Left renal cortex interstitium (tissue), 4 donors: ENCODE measurements at regions not wholly inside any gene's neighbourhood (a gene's known extent, or its start where the extent isn't known, plus 50 kb on each side); places are given as distances from the start of the nearest gene placed in this dataset.

Experiments
- DNase-seq, 4 donors: peaks; one replicate each; pipeline ENCODE4 v3.0.0-alpha.2; 2013; ENCODE audit warnings: low read depth in 4 of 4, low spot score in 2 of 4, missing footprints in 1 of 4

DNA sequence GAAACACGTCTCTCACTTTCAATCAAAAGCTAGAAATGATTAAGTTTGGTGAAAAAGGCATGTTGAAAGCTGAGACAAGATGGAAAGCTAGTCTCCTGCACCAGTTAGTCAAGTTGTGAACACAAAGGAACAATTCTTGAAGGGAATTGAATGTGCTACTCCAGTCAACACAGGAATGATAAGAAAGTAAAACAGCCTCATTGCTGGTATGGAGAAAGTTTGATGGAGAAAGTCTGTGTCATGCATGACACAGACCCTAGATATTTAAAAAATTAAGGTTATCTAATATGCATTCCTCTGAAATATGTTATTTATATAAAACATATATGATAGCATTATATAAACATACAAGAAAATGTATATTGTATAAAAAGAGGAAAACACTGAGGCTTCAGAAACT is 699.4 kb upstream of the FZD8 start:
- no peak for DNase-seq

DNA sequence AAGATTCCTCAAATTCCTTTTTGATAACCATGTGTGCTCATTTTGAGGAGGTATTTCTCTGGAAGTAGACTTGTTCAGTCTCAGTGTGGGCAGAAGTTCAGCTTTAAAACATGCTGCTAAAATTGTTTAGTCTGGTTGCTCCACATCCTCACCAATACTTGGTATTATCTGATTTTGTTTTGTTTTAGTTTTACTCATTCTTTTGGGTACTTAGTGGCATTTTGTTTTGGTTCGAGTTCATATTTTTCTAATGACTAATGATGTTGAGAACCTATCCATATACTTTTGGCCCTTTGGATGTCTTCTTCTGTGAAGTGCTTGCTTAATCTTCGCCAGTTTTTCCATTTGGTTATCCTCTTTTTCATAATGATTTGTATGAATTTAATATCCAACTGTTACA is 694.2 kb upstream of the FZD8 start:
- DNase-seq = no peak

DNA sequence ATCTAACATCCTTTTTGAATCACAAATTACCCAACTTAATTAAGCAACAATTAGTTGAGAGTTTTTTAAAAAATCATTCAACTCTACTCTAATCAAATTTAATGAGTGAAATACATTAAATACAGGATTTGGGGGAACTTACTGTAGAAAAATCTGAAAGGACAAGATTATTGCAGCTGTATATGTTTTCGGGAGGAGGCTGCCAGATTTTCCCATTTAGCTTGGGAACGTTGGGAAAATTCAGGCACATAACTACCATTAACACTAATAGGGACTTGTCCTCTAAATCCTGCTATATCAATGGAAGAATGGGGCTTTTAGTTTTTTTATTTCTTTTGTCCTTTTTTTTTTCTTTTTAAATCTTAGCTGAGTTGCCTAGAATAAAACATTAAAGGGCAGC is 691.4 kb upstream of the FZD8 start:
- no peak for DNase-seq

DNA sequence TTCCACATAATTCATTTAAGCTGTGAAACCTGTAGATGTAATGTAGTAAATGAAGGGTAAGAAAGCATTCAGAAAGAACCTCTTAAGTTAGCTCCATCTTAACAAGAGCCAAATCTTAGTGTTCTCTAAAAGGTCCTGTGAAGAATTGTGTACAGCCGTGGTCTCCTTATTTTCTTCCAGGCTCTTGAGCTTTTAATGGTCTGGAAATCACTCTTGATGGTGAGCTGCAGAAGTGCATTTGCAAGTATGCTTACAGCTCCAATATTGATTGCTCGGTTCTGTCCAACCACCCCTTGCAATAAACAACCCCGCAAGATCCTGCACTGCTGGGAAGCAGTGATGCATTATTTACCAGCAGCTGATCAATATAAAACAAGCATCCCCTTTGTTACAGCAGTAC is 690.8 kb upstream of the FZD8 start:
- no peak for DNase-seq

DNA sequence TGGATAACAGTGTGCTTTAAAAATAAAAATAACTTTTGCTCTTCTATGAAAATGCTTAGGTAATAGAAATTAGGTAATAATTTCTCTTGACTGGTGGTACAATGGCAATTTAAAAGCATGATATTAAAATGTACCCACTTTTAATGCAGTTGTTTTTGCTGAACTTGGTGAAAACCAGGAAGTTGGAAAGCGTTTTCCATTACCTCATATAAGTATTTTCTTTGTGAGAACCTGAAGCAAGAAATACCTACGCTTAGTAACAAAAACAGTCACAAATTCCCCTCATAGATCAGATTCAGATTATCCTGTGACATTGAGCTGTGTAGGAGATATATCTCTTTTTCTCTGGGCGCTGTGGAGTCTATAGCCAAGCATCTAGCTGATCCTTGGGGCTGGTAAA is 689.0 kb upstream of the FZD8 start:
- DNase-seq = no peak

GRCh38 chr10:36325815-36326214 is 683.7 kb upstream of the FZD8 start:
- no peak for DNase-seq

DNA sequence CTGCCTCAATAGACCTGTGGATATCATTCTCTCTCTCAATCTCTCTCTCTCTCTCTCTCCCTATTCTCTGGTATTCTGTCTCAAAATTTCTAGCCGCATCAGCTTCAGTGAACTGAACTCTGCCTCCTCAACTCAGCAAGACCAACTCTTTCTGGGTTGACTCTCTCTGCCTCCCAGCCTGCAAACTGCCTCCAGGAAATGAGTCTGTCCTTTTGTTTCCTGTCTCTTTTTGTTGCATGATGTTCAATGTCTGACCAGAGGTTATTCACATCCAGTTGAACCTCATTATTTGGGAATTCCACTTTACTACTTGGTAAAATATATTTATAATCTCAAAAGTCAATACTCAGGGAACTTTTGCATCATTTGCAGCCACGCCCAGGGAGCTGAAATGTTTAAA is 682.7 kb upstream of the FZD8 start:
- DNase-seq = no peak

DNA sequence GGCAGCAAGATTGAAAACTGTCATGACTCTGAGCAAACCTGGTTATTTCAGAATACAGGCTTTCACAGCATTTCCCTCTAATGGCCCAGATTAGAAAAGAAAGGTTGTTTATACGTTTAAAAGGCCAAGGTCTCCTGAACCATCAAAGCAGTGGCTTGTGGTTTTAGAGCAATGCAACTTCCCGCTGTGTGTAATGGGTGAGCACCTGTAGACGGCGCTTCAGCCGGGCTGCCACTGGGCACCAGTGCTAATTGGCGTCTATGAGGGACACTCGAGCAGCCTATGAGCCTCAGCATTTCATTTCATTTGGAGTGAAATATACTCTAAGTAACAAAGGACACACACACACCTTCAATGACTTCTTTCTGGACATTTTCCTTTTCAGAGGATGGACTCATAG is 671.0 kb upstream of the FZD8 start:
- DNase-seq = no peak

- DNase-seq = no peak
Observed at GRCh38 chr10:36303896-36304295, 661.8 kb upstream of the FZD8 start.

DNA sequence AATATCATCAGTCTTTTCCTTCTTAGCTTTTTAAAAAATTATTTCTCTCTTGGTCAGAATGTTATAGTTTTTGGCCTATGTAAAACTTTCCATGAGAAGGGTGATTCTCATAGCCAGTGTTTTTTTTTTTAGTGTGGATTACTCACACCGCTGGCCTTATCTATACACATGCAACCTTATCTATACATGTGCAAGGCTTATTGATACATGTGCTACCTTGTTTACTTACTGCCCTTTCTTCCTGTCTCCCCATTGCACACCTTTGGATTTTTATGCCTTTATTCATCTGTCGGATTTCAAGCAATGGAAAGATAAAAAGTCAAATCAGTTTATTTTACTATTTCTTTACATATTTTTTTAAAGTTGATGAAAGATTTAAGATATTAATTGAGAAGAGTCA is 660.0 kb upstream of the FZD8 start:
- no peak for DNase-seq

GRCh38 chr10:36301539-36301938 is 659.4 kb upstream of the FZD8 start:
- DNase-seq = no peak

DNA sequence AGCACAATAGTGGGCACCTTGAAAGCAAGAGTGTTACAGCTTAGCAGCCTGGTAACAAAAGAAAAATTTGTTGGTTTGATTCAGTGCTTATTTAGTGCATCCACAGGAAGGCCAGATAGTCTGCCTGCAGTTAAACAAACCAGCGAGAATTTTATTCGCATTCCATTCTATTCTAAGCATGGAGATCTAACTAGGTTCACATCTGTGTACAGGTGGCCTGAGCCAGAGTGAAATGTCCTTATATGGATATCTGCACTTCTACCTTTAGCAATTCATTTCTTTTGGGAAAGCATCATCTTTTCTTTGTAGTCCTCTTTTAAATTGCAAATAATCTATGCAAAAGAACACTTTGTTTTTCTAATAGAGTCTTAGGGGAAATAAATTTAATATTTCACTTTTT is 659.0 kb upstream of the FZD8 start:
- no peak for DNase-seq

- DNase-seq = no peak
Observed at GRCh38 chr10:36283827-36284226, 641.7 kb upstream of the FZD8 start.

DNA sequence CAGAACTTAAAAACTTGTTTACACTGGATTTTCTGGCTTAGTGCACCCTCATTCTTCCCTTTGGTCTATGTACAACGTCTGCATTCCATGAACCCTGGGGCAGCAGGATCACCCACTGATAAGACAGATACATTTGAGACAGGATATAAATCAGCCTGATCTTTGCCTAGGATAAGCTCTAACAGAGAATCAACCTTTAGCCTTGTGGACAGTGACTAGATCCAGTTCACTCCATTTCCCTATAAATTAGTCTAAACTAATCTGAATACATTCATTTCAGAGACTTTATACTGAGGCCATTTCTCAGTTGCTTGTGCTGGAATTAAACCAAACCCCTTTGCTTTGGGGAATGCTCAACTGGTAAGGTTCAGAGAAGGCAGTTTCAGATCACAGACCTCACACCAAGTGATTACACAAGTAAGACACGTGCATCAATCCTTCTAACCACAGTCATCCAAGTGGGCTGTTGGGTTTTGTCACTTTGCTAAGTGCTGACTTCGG is 639.8 kb upstream of the FZD8 start:
- DNase-seq = no peak

- no peak for DNase-seq
Observed at GRCh38 chr10:36280890-36281499, 638.9 kb upstream of the FZD8 start.

DNA sequence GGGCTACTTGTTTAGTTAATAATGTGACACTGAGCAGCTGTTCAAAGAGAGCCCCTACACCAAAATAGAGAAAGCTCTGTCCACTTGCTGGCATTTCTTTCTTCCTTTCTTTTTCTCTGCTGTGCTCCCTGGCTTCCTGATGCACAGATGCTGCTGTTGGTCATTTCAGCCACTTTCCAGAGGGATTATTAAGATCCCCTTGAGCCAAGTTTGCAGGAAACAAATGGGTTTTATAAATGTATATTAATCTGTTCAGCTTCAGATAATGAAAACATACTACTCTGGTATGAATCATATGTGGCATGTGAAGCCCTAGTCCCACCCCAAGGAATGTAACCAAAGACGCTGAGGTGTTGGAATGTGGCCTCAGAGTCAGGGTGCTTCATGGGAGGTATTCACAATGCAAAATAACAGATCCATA is 638.2 kb upstream of the FZD8 start:
- DNase-seq = no peak

DNA sequence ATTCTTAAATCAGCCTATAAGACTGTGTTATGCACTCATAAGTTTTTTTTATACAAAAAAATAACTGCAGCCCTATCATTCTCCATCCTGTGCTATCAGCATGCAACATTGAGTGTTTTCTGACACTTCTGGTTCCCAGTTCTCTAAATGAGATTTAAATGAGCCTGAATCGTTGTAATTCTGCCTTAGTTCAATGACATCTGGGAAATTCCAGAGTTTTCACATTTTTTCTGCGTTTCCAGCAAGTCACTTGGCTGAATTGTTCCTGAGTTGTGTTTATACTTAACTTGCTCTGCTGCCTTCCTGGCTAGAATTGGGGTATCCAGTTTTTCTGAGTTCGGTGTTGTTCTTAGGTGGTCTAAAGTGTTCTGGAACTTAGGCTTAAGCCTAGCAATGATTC is 636.1 kb upstream of the FZD8 start:
- no peak for DNase-seq

GRCh38 chr10:36277459-36277858 is 635.4 kb upstream of the FZD8 start:
- no peak for DNase-seq

DNA sequence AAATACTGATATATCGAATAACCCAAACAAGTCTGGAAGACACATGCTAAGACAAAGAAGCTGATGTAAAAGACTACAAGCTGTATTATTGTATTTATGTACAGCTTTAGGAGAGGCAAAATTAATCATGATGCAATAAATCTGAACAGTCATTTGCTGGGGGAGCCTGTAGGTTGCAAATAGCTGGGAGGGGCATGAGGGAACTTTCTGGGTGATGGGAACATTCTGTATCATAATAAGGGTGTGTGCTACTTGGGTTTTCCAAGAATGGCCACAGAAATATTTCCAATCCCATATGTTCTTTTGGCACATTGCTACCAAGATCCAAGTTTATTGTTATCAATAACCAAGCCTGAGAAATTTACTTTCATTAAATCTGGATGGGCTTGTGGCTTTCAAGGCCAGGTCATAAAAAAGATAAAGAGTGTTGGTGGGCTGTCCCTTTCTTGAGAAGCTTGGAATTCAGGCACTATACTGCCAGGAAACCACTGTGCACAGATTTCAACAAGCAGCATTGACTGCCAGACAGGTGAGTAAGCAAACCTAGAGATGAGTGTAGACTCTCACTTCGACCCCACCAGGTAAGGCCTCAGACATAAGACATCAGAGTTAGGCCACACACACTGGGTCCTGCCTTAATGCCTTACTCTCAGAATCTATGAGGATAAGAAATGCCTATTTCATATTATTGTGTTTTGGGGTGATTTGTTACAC is 629.7 kb upstream of the FZD8 start:
- DNase-seq = no peak

GRCh38 chr10:36269222-36269621 is 627.1 kb upstream of the FZD8 start:
- no peak for DNase-seq

GRCh38 chr10:36266923-36267322 is 624.8 kb upstream of the FZD8 start:
- DNase-seq = no peak

DNA sequence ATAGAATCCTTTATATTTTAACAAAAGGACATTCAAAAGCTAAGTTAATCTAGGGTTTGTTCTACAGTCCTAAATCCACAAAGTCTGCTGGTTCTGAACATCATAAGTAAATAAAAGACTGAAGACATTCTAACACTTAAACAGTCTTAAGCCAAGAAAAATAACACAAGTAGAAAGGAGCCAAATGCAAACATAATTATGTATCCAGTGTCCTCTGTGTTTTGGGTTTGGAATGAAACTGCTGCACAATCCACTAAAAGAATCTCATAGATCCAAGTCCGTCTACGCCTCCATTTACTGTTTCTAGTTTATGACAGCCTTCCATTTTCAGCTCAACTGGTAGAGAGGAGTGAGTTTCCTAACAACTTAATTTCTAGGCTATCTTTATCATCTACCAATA is 623.6 kb upstream of the FZD8 start:
- DNase-seq = no peak

DNA sequence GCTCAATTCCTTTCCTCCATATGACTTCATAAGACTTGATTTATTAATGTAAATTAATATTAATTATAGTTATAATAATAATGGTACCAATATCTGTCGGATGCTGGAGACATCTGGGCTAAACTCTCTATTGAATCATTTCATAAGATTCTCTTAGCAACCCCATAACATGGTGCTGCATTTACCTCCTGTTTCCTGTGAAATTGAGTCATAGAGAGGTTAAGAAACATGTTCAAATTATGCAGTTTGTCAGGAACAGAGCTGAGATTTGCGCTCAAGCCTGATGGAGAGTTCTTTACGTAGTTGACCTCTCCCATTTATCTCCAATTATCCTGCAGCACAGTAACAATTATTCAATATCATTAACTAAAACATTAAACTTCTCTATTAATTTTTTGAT is 621.8 kb upstream of the FZD8 start:
- DNase-seq = no peak
